ENCODE measurements at regions not wholly inside any gene's neighbourhood (a gene's known extent, or its start where the extent isn't known, plus 50 kb on each side); places are given as distances from the start of the nearest gene placed in this dataset.

DNA sequence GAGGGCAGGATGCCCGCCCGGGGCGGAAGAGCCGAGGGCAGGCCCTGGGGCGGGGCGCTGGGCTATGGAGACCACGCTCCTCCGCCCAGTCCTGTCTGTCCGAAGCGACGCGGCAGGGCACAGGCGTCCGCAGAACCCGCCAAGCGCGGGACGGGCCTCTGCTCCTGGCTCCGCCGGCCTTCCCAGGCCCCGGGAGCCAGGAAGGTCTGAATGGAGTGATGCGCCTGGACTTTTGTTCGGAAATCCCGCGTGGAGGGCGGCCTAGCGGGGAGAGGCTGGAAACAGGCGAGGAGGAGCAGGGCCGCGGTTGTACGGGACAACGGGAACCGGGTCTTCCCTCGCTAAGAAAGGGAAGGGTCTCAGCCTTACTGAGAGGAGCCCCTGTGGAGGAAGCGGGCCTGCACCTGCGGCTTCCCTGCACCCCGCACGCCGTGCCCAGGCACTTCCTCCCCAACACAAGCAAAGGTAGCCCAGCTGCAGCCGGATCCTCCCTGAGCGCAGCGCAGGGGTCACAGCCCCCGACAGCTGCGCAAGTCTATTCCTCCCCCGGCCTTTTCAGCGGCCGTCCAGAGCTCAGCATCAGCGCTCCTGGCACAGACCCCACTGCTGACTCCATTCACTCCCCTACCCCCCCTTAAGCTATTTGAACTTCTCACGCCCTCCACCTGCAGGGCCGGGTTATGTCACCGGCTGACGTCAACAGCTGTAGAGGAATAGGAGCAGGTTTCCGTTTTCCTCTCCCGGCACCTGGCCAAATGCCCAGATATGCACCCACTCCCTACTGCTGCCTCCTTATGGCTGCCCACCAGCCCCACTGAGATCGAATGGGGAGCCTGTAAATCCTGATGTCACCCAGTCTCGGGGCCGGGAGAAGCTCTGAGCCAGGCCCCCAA, 143.2 kb upstream of the RET start:
- DNase-seq = peak in 1 of 2 experiments; percentile 7

DNA sequence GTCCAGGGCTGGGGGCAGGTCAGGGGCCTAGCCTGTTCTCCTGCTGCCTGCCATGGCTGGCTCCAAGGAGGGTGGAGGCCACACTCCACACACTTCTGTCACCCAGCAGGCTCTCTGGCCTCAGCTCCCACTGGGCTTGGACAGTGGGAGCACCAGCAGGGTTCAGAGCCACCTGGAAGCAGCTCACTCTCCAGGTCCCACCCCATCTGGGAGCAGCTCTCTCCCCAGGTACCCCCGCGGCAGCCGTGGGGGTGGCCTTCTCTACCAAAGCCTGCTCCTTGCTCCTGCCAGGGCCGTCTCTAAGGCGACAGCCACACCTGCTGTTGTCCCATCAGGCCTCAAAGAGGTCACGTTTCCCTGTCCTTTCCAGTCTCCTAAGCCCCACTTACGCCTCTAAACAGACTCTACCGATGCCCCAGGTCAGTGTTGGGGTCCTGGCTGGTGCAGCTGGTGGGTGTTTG, 142.5 kb upstream of the RET start:
- DNase-seq = no peak

DNA sequence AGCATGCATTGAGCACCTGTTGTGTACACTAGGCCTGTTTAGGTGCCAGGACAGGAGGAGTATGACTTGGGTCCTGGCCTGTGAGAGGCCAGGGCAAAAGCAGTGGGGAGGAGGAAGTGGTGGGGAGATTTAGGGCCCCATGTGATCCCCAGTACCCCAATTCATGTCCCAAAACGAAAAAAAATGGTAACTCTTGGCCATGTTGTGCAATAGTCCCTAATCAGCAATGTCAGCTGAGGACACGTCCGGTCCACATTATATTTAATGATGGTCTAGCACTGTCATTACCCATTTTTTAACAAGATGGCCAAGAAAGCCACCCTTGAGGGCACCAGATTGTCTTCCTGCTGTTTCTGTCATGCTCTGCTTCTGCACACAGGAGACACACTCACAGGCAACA, 142.0 kb upstream of the RET start:
- DNase-seq = no peak

DNA sequence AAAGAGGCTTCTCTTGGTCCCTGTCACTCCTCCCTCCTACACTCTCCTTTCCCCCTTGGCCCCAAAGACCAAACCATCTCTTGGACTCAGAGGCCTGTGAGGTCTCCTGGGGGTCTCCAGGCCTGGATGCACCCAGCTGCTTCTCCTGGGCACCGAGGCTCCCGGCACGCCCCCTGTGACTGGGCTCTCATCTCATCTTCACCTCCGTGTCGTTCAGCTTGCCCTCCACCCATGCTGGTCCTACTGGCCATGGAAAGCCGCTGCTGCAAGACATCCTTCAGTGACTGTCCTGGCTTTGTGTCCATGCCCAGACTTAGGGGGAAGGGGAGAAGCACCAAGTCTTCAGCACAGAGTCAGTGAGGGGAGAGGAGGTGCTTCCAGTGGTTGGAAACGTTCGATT, 141.4 kb upstream of the RET start:
- DNase-seq = no peak

DNA sequence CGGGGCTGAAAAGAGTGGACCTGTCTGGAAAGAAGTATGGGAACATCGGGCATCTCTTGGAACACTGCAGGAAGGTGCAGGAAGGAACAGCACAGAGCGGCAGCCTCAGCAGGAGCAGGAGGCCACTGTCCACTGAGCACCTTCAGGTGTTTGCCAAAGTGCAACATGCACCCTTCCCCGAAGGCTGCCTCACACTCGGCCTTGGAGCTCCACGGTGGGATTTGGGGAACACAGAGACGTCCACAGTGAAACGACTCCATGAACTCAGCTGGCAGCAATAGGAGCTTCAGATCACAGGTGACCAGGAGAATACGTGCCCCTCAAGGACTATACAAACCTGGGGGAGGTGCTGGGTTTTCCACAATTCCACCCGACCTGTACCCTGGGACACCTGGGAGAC, 140.3 kb upstream of the RET start:
- DNase-seq = no peak

DNA sequence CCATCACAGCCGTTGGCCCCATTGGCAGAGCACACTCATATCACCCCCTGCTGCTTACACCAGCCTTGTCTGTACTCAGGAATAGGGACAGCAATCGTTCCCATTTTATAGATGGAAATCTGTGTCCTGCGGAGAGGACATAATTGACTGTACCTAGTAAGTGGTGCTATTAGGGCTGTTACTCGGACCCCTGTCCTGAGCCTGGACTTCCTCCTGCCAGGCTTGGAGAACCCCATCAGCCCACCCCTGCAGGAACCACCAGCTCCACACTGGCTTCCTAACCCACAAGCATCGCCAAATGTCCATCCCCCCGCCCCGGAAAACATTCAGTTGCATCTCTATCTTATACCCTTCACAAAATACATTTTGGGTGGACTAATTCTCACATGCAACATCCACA, 139.8 kb upstream of the RET start:
- no peak for DNase-seq

DNA sequence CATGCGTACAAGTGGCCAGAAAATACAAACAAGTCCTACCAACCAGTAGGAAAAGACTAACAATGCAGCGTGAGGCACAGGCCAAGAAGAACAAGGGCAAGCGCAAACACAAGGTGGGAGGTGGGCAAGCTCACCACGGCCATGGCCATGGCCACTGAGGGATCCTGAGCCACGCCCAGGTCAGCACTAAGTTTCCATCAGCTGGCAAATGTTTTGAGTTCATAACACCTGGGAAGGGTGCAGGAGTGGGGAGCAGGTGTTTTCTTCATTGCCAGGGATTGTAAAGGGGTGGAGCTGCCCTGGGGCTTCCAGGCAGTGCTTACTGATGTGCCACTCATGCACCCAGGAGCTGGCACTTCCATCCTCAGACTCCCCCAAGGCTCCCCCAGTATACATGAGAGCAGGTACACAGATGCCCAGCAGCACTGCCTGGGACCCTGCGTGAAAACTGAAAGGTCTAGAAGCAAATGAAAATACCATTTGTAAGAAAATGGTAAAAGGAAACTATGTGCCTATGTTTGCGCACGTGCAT, 139.2 kb upstream of the RET start:
- no peak for DNase-seq

DNA sequence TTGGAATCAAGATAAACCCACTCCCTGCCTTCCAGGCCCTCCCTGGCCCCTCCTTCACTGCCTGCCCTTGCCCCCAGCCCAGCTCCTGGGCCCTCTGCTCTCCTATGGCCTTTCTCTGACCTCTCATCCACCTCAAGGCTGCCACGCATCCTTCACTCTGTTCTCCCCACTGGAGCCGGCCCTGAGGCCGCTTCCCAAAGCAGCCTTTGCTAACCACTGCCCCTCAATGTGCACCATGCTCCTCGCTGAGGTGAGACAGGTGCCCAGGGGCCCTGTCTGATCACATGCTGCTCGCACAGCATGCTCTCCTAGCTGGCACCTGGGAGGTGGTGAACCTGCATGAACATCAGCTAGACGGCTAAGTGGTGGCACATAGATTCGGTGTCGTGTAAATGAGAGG, 138.5 kb upstream of the RET start:
- DNase-seq = no peak

DNA sequence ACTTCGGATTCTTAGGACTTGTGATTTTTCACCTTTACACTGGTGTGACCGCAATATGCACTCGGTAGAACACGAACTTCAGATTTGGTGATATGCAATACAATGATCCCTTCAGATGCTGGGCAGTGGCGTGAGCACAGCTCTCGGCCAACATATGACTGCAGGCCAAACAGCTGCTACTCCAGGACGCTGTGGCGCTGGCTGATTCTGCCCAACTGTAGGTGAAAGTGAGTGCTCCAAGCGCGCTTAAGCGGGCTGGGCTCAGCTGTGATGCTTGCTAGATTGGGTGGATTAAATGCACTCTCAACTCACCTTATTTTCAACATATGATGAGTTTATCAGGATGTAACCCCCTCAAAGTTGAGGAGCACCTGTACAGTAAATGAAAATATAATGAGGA, 137.6 kb upstream of the RET start:
- DNase-seq = no peak

DNA sequence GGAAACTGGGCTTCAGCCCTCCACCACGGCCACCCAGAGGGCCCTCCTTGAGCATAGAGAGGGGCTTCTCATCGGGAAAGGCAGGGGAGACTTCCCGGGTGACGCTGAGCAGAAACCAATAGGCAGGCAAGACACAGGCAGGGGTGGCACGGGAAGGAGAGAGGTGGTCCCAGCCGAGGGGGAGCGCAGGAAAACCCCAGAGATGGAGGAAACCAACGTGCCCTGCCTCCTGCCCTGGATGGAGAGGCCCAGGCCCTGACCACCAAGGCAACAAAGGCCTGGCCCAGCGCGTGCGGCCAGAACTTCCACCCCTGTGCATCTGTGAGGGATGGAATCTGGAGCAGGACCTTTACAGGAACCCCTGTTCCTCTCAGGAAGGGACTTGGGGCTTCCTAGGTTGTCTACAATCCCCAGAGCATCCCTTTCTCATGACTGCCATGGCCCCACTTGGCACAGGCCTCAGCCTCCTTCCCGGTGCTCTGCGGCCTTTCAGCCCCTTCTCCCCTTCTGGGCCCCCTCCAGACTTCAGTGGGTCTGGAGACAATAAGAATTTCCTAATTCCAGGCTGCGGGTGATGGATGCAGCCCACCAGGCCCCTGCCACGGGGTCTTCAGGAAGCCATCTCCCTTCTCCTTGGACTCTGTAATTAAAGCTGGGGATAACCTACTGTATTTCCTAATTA, 137.0 kb upstream of the RET start:
- DNase-seq = no peak

DNA sequence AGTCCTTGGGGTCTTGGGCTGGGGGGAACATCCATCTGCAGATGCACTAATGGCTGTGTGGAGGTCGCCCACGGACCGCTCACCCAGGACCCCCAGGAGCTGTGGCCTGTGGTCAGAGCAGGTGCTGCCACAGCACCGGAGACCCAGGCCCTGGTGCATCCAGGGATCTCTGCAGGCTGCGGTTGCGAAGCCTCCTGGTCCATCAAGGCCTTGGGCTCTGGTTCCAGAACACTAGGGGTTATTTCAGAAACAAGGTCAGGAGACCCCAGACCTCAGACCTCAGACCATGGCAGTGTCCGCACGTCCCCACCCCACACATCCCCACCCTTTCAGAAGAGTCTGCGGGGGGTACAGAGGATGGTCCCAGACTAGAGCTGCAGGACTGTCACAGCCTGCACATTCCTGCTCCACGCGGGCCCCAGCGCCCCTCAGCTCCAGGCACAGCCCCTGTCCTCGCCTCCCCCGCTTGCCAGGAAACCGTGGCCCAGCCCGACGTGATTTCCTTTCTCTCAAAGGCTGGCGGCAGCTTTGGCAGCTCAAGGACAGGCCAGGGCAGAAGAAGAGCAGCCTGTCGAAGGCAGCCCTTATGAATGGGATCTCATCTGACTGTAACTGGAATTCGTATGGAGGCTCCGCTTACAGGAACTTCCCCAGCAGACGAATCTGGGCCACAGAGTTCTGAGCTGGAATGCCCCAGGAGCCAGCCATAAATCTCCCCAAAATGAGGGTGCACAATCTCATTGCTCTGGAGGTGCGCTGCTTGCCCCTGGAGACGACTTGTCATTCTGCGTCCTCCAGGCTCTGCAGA, 136.2 kb upstream of the RET start:
- DNase-seq = no peak

DNA sequence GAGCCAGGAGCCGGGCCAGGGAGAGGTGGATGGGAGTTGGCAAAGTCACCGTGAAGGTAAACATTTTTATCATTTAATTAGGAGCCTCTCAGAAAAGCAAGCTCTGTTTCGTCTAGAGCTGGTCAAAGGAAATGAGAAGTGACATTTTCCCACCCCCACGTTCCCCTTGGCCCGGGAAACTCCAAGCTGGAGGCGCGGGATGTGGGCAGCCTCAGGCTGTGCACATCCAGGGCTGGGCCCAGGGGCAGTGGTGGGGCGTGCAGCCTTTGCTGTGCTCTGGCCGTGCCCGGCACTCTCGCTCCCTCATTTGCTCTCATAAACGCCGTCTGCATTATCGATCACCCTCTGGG, 135.6 kb upstream of the RET start:
- DNase-seq = no peak

DNA sequence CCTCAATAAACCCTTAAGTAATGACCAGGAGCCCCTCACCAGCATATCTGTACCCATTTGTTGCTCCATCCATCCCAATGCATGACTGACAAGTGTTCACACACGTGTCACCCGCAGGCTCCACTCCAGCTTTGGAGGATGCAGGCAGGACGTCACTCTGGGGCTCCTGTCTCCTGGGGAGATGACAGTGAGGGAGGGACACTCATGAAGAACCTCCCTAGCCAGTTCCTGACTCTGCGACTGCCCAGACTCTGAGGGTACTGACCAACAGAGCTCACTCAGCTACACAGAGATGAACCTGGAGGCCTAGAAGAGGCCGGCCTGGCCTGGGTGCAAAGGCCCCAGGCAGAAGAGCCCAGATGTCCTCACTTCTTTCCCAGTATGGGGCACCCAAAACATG, 135.1 kb upstream of the RET start:
- no peak for DNase-seq

DNA sequence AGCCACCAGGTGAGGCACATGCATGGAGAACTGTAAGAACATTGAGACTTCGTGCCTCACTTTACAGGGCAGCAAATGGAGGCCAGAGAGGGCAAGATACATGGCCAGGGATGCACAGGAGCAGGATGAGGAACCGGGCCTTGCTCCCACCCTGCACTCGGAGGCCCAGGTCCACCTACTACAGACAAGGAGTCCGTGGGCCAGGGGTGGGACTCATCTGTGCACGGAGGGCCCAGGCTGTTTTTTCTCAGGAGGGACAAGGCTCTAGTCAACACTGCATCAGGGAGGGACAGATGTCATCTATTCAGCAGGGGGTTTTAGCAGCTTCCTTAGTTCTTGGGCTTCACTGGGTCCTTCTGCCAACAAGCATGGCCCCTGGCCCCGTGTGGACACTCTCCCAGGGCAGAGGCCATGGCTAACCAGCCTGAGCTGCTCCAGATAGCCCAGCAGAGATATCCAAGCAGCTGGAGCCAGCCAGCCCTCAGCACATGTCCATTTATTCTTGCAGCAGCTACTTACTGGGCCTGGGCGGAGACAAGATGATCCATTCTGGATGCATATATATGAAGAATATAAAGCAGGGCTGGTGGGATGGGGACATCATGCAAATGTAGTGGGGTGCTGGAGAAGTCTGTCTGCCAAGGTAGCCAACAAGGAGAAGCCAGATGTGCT, 134.5 kb upstream of the RET start:
- no peak for DNase-seq

DNA sequence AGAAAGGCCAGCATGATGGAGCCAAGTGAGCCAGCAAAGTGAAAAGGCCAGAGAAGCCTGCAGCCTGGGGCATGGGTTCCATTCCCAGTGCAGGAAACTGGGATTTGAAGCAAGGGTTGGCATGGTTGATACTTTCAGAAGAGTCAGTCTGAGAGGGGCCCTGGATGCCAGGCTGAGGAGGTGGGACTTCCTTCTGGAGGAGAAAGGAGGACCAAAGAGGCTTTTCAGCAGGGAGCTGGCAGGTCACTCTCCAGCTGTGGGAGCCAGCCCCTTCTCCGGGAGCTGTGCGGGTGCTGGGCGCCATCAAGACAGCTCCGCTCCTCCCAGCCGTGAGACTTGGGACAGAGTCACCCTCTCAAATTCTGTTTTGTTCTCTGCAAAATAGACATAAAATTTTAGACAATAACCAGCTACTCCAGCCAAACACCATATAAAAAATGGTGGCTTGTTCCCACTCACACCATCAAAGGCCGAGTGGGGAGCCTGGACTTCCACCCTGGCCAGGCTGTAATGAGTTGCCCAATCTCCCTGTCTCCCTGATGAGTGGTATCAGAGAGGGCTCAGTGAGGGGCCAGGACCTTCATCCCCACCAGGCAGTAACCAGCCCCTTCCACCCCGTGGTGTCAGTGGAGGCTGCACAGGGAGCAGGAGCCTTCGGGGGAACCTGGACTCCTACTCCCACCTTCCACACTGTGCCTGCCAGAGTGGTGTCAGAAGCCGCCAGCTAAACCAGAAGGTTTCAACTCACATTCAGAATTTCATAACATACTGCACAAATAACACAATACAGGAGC, 133.6 kb upstream of the RET start:
- no peak for DNase-seq

DNA sequence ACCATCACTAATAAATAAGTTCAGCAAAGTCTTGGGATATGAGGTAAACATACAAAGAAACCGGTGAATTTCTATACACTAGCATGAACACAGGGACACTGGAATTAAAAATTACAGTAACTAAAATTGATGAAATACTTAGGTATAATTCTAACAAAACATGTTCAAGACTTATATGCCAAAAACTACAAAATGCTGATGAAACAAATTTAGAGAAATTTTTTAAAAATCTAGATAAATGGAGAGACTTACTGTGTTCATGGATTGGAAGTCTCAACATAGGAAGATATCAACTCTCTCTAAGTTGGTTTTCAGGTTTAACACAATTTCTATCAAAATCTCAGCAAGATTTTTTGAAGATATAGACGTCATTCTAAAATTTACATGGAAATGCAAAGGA, 128.8 kb upstream of the RET start:
- DNase-seq = no peak

DNA sequence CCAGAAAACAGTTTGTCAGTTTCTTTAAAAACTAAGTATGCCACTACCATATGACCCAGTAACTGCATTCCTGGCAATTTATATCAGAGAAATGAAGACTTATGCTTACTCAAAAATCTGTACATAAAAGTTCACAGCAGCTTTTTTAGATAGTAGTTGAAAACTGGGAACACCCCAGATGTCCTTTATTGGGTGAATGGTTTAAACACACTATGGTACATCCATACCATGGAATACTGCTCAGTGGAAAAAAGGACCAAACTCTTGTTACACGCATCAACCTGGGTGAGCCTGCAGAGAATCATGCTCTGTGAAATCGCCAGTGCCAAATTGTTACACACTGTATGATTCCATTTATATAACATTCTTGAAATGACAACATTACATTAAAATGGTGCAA, 127.6 kb upstream of the RET start:
- DNase-seq = no peak

DNA sequence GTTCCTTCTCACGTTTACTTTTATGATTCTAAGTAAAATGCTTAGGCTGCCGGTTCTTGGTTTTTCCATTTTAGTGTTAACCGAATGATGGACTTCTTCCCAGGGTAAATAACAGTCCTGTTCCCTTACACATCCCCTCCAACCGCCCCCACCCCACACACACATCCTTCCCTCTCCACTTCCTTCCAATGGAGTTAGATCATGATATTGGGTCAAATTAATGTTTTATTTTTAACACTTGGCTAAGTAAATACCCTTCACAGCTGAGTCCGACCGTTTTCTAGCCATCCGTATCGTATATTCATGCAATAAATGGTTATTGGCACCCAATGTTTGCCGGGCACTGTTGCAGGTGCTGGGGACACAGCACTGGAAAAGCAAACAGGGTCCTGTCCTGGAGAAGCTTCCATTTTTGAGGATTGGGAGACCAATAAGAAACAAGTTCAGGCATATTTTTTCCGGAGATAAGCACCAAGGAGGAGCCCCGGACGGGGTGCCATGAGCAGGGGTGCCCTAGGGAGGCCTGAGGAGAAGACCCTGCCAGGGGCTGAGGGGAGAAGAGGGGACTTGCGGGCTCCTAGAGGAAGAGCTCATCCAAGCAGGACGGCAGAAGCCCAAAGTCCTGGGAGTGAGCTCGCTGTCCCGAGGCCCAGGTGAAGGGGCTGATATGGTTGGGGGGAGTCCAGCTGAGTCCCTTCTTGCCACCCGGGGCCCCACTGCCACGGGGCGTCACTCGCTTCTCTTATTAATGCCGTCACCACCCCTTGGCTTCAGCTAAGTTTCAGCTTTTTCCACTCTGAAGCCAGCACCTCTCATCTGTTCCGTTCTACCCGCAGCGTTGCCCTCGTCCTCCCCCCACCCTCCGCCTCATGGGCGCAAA, 126.0 kb upstream of the RET start:
- DNase-seq = no peak

DNA sequence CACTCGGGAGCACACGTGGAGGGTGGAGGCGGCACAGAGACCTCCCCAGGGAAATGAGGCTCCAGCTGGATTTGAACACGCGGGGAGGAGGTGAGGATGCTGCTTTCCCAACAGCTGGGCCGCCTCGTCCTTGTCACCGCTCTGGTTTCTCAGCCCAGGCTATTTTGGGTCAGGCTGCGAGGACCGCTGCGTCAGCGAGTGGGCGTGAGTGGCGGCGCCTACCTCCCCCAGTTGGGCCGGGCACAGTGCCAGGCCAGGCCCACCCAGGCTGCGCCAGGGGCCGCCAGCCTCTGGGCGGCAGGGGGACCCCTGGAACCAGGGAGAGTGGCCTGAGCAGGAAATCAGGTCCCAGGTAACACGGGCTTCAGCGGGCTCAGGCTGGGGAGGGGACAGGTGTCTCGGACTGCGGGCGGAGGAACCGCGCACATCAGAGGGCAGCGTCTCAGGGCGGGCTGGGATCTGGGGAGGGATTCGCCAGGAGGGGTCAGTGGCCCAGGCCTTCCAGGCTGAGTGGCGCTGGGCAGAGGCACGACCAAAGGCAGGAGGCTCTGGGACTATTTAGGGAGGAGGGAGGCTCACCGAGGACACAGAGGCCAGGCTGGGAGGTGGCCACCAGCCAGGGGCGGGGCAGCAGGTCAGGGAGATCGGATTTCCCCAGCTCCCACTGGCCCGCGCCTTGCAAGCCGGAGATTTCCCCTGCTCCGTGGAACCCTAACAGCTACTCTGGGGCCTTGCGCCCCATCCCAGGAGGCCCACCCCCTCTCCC, 125.2 kb upstream of the RET start:
- no peak for DNase-seq

DNA sequence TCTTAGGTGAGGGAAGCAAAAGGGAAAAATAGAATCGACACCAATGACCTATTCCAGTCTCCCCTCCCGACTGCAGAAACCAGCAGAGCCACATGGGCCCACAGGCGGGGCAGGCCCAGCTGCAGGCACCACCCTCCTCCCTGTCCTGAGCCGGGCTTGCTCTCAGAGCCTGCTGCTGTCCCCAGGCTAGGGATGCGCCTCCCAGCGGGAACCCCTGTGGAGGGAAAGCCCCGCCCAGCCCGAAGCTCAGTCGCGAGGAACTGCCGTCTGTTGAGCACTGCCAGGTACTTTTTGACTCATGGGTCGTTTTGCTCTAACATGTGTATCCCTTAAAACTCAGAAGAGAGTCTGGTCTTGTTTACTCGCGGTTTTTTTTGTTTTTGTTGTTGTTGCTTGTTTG, 124.5 kb upstream of the RET start:
- no peak for DNase-seq
